Non-pigmented ciliary epithelial cell (primary cell): ENCODE measurements at regions not wholly inside any gene's neighbourhood (a gene's known extent, or its start where the extent isn't known, plus 50 kb on each side); places are given as distances from the start of the nearest gene placed in this dataset.
A peak's percentile ranks its signal among the peaks of the same experiment; 100 is the strongest.
"Not testable (repeated sequence)": the region's sequence is repeated elsewhere in the genome, so short reads cannot be mapped to it uniquely, and the experiment has no call there.

Experiments used
- DNase-seq: peaks from one replicate; pipeline ENCODE4 v3.0.0-alpha.2; 2010; ENCODE audit warnings: low read depth

DNA sequence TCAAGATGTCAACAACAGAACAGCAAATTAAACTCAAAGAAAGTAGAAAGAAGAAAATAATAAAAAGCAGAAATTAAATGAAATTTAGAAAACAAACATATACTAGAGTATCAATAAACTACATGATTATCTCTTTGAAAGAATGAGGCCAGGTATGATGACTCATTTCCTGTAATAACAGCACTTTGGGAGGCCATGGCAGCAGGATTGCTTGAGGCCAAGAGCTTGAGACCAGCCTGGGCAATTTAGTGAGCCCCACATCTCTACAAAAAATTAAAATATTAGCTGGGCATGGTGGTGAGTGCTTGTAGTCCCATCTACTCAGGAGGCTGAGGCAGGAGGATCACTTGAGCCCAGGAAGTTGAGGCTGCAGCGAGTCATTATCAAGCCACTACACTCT lies 232.5 kb downstream of the RAB11FIP4 start:
- DNase-seq: no peak

DNA sequence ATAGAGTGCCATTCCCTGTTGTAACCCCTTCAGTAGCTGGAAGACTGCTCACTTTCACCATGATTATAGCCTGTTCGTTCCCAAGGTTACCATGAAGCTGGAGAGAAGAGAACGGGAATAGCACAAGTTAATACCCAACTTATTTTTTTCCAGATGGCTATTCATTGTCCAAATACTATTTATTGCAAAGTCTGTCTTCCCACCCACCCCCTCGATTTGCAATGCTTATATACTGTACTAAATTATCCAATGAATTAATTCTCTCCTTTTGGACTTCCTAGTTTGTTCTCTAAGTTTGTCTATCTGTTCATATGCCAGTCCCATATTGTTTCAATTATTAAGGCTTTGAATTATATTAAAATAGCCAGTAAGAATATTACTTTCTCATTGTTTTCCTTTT lies 231.0 kb downstream of the RAB11FIP4 start:
- DNase-seq: no peak

DNA sequence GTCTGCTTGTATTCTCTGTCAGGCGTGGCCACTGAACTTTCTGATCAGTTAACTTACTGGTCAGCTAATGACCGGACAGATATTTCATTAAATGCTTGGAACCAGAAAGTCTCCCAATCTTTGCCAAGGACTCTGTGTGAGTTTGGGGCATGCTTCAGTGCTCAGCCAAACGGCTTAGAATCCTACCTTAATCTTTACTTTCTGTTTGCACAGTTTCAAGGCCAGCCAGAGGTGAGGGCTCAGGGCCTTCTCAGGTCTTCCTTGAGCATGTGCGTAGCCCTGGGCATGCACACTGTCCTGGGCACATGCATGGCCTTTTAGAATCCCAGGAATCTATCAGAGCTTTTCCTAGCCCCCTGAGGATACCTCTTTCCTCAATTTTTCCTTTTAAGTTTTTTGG lies 230.1 kb downstream of the RAB11FIP4 start:
- DNase-seq: no peak

DNA sequence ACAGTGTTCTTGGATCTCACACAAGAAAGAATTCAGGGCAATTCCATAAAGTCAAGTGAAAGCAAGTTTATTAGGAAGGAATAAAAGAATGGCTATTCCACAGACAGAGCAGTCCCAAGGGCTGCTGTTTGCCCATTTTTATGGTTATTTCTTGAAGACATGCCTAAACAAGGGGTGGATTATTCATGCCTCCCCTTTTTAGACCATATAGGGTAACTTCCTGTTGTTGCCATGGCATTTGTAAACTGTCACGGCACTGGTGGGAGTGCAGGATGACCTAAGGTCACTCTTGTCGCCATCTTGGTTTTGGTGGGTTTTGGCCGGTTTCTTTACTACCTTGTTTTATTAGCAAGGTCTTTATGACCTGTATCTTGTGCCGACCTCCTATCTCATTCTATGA lies 219.6 kb downstream of the RAB11FIP4 start:
- DNase-seq: not testable (repeated sequence)

DNA sequence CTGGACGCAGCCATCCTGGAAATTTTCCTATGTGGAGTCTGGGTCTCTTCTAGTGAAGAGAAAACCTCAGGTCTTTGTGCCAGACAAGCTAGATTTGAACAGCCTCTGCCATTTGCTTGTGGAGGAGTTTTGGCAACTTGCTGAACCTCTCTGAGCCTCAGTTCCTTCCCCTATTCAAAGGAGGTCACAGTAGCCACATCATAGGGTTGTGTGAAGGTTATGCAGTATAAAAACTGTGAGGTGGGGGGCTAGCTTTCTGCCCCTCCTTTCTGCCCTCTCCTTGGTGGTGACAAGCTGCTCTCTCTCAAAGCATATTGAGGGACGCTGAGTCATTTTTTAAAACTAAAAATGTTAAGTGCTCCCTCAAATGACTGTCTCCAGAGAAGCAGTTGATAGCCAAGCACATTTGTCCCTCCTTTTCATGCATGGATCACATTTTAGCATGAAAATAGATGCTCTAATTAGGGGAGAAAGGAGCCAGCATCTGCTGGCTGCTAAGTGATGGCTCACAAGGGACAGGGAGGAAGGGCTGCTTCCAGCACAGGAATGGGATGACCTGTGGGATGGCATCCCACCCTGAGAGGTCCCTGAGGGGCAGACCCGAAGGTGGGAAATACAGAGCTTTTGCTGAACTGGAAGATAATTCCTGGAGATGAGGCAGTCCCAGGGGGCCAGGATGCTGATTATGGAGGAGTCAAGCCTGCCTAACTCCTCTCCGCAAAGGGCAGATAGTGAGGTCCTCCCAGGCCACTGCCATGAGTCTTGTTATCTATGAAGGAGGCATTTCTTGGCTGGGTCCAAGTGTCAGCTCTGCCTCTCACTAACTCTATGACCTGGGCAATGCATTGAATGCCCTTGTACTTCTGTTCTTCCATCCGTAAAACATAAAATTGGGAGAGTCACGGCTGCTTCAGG lies 218.8 kb downstream of the RAB11FIP4 start:
- no peak for DNase-seq

DNA sequence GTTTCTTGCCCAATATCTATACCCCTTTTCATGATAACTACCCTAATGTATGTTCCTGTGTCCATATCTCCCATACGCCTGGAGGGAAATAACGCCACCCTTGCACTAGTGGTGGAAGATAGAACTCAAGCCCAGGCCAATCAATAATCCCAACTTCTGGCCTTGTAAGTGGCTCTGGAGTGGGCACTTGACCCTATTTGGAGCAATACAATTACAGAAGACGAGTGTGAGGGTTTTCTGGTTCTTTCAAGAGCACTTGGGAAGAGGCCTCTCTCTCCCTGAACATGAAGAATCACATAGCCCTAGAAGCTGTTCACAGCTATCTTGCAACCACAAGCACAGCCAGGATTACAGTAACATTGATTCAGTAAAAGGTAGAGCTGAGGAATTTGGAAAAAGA lies 217.9 kb downstream of the RAB11FIP4 start:
- DNase-seq: no peak

DNA sequence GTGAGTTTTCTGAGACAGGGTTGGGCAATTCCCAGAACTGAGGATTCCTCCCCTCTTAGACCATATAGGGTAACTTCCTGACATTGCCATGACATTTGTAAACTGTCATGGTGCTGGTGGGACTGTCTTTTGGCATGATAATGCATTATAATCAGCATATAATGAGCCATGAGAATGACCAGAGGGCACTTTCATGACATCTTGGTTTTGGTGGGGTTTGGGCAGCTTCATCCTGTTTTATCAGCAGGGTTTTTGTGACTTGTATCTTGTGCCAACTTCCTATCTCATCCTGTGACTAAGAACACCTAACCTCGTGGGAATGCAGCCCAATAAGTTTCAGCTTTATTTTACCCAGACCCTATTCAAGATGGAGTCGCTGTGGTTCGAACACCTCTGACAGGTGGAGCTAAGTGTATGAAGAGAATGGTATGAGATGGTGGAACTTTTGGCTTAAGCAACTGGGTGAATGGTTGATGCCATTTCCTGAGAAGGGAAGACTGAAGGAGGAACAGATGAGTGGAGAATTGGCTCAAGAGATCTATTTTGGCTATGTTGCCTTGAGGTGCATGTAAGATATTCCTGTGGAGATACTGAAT lies 217.3 kb downstream of the RAB11FIP4 start:
- no peak for DNase-seq

DNA sequence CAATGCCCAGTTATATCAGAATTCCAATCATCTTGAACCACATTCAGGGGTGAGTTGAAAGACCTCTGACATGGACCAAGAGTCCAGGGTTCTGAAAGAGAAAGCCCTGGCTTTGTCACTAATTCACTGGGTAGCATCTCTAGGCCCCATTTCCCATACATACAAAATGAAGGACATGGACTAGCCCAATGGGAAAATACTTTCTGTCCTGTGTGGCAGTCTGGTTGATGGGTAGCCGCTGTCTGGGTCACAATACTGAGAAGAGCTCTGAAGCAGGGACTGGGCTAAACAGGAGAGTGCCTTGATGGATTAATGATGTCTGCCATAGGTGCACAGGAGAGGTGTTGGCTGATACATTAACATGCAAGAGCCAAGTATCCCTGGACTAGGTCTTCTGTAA lies 214.3 kb downstream of the RAB11FIP4 start:
- no peak for DNase-seq

DNA sequence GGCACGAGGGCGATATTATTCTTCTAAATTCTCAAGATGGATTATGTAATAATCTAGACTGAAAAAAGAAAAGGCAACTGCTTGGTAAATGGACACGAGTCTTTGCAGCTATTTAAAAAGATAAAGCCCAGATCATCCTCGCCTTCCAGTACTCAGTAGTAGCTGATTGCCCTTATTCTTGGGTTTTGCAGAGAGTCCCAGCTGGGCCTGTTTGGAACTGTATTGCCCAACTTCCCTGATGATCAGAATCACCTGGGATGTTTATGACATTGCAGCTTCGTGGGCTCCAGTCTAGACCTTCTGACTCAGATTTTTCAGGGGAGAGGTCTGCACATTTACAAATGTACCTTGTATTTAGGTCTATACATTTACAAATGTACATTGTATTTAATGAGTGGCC lies 213.5 kb downstream of the RAB11FIP4 start:
- no peak for DNase-seq

DNA sequence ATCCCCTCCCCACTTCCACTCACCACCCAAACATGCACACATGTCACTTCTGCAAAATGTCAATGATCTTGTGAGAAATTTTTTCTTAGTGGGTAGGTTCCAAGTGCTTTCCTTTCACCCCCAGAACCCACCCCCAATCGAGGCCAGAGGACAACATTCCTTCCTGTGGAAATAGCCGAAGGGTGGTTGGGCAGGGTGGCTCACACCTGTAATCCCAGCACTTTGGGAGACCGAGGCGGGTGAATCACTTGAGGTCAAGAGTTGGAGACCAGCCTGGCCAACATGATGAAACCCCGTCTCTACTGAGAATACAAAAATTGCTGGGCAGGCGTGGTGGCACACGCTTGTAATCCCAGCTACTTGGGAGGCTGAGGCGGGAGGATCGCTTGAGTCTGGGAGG lies 208.7 kb downstream of the RAB11FIP4 start:
- DNase-seq: not testable (repeated sequence)

DNA sequence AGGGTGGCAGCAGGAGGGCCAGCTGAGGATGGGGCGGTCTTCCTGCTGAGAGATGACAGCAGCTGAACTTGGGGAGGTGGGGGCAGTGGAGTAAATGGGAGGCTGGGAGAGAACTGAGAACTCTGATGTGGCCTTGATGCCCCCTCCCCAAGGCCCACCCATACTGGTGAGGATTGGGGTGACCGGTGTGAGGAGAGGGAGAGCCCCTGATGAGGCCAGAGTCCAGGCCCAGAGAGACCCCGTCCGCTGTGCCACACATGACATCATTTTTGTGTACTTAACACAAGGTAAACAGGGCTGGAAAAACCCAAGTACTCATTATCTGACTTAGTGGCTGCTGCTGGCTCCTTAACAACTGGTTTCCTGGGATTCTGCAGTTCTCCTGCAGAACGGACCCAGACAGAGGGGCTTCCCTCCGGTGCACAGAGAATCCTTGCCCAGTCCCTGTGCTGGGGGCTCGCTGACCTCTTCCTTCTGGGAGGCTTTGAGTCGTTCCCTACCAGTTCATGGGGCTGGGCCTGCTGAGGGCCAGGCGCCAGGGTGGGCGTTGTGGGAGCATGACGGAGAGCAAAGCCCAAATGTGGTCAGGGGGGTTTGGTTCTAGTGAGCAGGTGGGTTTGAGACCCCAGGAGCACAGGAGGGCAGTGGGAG lies 207.6 kb downstream of the RAB11FIP4 start:
- DNase-seq: no peak

DNA sequence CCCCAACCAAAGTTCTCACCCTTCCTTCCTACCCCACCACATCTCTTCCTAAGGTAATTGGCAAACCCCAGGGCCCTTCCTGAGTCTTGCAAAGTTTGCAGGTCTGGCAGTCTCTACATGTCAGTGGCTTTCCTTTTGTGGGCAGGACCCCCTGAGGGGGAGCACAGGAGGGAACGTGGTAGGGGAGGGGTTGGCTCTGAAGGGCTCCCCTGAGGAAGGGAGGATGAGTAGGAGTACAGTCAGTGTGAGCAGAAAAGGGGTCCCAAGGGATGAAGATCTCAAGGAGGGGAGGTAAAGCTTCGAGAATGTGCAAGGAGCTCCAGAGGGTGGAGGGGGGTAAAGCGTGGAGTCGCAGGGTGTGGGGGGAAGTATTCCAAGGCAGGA lies 206.9 kb downstream of the RAB11FIP4 start:
- DNase-seq: no peak

DNA sequence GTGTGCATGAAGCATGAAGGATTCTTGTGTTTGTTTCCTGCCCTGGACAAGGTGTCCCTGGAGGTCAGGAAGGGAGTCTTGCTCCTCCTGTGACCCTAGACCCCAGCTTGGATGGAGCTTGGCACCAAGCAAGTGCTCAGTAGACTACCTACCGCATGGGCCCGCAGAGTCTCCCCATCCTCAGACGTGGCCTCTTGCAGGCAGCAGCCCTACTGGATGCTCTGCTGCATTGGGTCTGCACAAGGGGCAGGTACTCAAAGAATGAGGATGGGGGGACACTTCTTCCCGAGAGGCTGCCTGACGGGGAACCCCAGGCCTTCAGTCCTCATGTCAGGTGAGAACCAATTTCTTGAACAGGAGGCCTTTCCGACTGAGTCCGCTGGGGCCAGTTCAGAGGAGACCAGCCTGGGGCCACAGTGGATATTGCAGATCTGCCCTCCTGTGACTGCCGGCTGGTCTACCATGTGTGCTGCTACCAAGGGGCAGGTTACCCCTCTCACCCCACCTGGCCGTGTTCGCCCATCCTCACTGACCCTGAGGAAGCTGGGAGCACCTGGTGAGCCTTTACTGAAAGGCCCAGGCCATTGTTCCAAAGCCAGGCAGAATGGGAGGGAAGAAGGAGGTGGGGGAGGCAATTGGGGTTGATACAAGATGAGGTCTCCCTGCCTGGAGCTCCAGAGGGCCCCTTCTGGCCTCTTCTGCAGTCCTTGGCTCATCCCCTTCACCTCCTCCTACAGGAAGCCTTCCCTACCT lies 206.3 kb downstream of the RAB11FIP4 start:
- DNase-seq: no peak

DNA sequence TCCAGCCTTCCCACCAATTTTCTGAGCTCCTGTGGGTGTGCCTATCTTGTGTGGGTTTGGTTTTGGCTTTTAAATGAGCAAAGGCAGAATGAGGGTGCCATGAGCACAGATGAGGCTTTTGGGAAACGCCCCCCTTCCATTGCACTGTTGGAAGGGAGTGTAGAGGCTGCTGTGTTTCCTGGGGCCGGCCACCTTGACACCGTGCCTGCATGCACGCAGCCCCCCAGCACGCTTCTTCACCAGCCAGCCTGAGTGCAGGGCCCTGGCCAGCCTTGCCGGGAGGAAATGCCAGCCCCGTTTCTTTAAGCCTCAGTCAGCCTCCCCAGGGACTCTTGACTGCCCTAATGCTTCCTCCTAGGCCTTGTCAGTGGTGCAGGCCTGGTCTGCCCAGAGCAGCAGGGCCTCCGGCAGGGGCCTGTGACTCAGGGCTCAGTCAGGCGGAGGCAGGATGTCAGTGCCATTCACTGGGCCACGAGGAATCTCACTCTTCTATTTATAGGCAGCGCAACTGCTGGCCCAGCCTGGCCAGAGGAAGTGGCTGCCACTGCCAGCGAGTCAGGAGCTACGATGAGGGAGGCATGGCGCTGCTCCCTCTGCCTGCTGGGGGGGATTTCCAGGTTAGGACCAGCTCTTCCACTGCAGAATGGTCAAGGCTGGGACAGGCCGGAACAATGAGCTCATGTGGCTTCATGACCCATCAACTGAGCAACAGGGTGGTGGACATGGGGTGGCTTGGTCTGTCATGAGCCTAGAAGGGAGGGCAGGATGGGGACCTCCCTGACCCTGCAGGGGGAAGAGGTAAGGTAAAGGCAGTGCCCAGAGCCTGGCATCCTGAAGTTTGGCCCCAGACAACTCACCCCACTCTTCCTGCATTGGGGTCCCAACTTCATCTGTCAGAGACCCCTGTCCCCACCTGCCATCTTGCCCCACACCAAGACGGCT lies 205.2 kb downstream of the RAB11FIP4 start:
- DNase-seq: peak; percentile 90

DNA sequence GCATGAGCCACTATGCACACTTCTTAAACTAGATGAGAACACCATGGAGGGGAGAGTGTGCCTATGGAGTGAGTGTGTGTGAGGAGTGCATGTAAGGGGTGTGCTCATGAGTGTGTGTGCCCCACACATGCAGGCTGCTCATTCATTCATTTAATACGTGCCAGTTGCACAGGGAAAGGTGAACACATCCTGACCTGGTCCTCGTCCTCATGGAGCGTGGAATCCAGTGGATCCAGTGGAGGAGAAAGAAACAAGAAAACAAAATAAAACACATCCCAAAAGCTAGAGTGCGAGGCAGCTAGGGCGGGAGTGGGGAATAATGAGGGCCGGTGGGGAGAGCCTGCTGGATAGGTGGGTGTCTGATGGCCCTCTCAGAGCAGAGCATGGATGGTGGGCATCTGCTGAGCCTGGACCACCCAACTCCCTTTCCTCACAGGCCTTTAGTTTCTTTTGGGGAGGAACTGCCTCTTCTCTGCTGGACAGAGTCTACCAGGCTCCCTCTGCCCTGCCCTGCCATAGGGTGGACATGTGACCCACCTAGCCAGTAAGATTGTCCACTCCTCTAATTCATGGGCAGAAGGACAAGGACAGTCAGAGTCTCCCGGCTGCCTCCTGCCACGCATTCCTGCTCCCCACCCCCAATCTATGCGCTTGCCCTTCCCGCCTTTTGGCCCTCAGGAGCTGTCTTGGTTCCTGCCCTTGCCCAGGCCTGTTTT lies 204.3 kb downstream of the RAB11FIP4 start:
- no peak for DNase-seq

DNA sequence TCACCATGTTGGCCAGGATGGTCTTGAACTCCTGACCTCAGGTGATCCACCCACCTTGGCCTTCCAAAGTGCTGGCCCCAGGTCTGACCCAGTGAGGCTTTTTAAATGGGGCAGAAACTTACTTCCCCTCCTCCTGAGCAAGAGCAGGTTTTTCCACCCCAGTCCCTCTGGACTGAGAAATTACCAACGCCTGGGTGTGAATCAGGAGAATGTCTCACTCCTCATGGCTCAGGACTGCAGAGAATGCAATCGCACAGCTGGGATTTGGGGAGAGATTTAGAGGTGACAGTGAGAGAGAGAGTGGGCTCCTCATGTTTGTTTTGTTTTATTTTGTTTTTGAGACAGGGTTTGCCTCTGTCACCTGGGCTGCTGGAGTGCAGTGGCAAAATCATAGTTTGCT lies 203.6 kb downstream of the RAB11FIP4 start:
- no peak for DNase-seq

DNA sequence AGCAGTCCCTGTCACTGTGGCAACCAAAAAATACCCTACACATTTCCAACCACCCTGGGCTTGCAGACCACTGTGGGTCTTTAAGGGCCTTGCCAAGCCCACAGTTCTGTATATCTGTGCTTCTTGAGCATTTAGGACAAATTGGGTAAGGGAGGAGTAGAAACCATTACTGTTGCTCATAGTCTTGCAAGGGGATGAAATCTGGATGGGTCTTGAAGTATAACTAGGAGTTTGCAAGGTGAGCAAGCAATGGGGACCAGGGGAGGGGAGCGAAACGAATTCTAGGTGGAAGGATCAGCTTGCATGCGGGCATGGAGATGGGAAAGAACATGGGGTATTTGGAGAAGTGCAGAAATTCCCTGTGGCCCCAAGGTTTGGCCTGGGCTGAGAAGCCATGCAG lies 202.9 kb downstream of the RAB11FIP4 start:
- no peak for DNase-seq

DNA sequence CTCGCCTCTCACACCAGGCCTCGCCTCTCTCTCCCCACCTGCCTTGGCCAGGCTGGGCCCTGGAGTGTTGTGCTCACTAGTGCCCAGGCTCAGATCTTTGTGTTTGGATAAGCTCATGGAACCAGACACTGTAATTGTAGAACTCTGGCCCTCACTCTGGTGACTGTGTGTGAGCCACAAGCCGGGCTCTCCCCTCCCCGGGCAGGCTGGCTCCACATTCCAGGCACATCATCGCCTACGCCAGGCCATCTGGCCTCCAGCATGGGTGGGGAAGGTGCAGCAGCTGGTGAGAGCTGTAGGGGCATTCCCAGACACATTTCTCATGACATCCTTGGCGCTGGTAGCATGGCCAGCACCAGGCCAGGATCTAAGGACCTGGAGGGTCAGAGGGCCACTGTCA lies 202.3 kb downstream of the RAB11FIP4 start:
- no peak for DNase-seq

DNA sequence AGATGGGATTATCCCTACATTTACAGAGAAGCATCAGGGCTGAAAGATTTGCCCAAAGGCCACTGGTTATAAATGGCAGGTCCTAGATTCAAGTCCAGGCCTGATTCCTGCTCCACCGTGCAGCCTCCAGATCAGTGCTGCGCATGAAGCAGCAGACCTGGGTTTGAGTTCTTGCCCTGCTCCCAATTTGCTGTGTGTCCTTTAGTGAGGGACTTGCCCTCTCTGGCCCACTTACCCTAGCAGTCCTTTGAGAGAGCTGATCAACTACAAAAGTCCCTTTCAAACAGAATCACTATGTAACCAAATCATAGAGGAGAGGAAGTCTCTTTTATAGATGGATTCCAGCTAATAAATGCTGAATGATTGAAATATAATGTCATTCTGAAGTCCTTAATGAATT lies 200.4 kb downstream of the RAB11FIP4 start:
- no peak for DNase-seq

DNA sequence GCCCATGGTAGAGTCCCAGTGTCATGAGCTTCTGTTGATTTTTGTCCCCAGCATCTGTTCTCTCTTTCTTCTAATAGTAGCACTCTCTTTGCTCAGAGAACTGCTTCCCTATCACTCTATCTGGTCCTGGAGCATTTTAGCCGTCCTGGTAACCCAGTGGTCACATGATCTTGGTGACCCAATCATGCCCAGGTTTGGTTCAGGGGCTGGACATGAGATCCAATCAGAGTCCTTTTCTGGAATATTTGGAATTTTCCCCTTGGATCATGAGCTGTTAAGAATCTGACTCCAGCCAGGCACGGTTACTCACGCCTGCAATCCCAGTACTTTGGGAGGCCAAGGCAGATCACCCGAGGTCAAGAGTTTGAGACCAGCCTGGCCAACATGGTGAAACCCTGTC lies 197.0 kb downstream of the RAB11FIP4 start:
- DNase-seq: no peak

DNA sequence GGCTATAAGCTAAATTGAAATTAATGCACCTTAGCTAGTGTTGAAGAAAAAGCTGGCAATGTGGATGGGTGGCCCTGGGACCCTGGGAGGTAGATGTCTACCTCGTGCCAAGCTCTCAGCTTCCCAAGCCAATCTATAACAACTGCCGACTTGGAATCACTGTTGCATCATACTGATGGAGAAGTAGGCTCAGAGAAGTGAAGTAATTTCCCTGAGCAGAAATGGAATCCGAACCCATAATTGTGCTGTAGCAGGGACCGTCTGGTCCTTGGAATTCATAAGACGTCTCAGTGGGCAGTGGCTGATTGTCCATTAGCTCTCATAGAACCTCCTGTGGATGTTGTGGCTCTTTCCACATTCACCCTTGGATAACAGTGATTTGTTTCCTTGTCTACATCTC lies 196.6 kb downstream of the RAB11FIP4 start:
- no peak for DNase-seq
